ENCODE measurements at regions not wholly inside any gene's neighbourhood (a gene's known extent, or its start where the extent isn't known, plus 50 kb on each side); places are given as distances from the start of the nearest gene placed in this dataset.
"Not testable (repeated sequence)": the region's sequence is repeated elsewhere in the genome, so short reads cannot be mapped to it uniquely, and the experiment has no call there.

GRCh38 chr1:73717976-73718375 lies 480.0 kb downstream of the LRRIQ3 start:
- no peak overlapping the region for H3K4me3 ChIP-seq (replicated peaks; ENCODE audit: low read depth, low read length)
- DNase-seq (ENCODE audit: low read depth): no peak
- TF ChIP-seq, protein P1, sequence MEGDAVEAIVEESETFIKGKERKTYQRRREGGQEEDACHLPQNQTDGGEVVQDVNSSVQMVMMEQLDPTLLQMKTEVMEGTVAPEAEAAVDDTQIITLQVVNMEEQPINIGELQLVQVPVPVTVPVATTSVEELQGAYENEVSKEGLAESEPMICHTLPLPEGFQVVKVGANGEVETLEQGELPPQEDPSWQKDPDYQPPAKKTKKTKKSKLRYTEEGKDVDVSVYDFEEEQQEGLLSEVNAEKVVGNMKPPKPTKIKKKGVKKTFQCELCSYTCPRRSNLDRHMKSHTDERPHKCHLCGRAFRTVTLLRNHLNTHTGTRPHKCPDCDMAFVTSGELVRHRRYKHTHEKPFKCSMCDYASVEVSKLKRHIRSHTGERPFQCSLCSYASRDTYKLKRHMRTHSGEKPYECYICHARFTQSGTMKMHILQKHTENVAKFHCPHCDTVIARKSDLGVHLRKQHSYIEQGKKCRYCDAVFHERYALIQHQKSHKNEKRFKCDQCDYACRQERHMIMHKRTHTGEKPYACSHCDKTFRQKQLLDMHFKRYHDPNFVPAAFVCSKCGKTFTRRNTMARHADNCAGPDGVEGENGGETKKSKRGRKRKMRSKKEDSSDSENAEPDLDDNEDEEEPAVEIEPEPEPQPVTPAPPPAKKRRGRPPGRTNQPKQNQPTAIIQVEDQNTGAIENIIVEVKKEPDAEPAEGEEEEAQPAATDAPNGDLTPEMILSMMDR (IDR thresholded peaks at IDR 0.05; ENCODE audit: low read length, missing control alignments): no peak

GRCh38 chr1:73711089-73711488 lies 486.9 kb downstream of the LRRIQ3 start:
- no peak for DNase-seq (ENCODE audit: low read depth)
- TF ChIP-seq, protein P1 (IDR thresholded peaks at IDR 0.05; ENCODE audit: low read length, missing control alignments): no peak
- no peak overlapping the region for H3K4me3 ChIP-seq (replicated peaks; ENCODE audit: low read depth, low read length)

DNA sequence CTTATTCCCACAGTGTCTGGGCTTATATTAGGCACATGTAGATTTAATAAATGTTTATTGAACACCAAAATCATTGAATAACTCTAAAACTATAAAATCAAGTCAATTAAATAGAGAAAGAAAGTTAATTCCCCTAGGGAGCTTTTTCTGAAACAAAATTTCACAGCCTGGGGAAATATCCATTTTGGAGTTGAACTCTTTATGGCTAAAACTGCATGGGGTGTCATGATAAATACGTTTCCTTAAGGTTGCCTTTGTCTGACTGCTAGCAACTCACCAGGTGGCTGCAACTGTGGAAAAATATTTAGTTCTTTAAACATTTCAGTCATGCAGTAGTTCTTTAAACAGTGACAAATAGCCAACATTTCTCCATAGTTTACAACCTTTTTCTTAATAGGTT lies 496.1 kb downstream of the LRRIQ3 start:
- TF ChIP-seq, protein P1 (IDR thresholded peaks at IDR 0.05; ENCODE audit: low read length, missing control alignments): no peak
- H3K4me3 ChIP-seq (replicated peaks; ENCODE audit: low read depth, low read length): no peak overlapping the region
- DNase-seq (ENCODE audit: low read depth): no peak

DNA sequence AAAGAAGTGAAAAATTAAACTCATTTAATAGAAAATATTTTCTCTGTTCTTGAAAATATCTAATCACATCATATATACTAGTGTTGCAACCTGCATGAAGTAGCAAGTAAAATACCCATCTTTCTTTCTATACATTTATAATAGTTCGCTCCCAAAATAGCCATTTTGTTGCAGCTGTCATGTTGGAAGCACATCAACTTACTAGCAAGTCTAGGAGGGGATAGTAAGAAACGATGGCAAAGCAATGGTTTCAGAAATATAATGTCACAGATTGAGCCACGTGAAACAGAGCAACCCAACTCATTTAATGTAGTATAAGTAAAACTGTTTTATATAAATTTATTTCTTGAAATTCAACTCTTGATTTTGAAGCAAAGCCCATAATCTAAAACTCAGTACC lies 521.8 kb downstream of the LRRIQ3 start:
- DNase-seq (ENCODE audit: low read depth): no peak
- TF ChIP-seq, protein P1 (IDR thresholded peaks at IDR 0.05; ENCODE audit: low read length, missing control alignments): no peak
- H3K4me3 ChIP-seq (replicated peaks; ENCODE audit: low read depth, low read length): no peak overlapping the region

- DNase-seq (ENCODE audit: low read depth): peak; percentile 8
- TF ChIP-seq, protein P1 (IDR thresholded peaks at IDR 0.05; ENCODE audit: low read length, missing control alignments): peak; percentile 53
- H3K4me3 ChIP-seq (replicated peaks; ENCODE audit: low read depth, low read length): no peak overlapping the region
Measured at GRCh38 chr1:73674945-73675561, 522.9 kb downstream of the LRRIQ3 start.

GRCh38 chr1:73673971-73674370 lies 524.0 kb downstream of the LRRIQ3 start:
- TF ChIP-seq, protein P1 (IDR thresholded peaks at IDR 0.05; ENCODE audit: low read length, missing control alignments): no peak
- no peak for DNase-seq (ENCODE audit: low read depth)
- H3K4me3 ChIP-seq (replicated peaks; ENCODE audit: low read depth, low read length): no peak overlapping the region

GRCh38 chr1:73671530-73671929 lies 526.4 kb downstream of the LRRIQ3 start:
- TF ChIP-seq, protein P1 (IDR thresholded peaks at IDR 0.05; ENCODE audit: low read length, missing control alignments): no peak
- H3K4me3 ChIP-seq (replicated peaks; ENCODE audit: low read depth, low read length): no peak overlapping the region
- no peak for DNase-seq (ENCODE audit: low read depth)

GRCh38 chr1:73667959-73668358 lies 530.0 kb downstream of the LRRIQ3 start:
- DNase-seq (ENCODE audit: low read depth); H3K4me3 ChIP-seq (replicated peaks; ENCODE audit: low read depth, low read length): not testable (repeated sequence)

All from fibroblast of pulmonary artery (primary cell).